ENCODE measurements at regions not wholly inside any gene's neighbourhood (a gene's known extent, or its start where the extent isn't known, plus 50 kb on each side); places are given as distances from the start of the nearest gene placed in this dataset.

- TF ChIP-seq POU5F1 (IDR thresholded peaks at IDR 0.05; ENCODE audit: low read depth, low read length): no peak
Measured at GRCh38 chr5:143494595-143494994, 91.1 kb upstream of the NR3C1 start (continued).

GRCh38 chr5:143494162-143494561 lies 90.7 kb upstream of the NR3C1 start:
- Histone ChIP-seq H3K4me2 (ENCODE audit: insufficient read depth in 1 of 2, low read depth in 2 of 2, low read length in 2 of 2) (no peak overlapping the region), H3K23me2 (ENCODE audit: low read depth, low read length) (no peaks in the 10 kb centered on the region), H2BK5ac (ENCODE audit: low read depth, low read length) (no peak overlapping the region), H3K27ac (ENCODE audit: low read depth, low read length) (no peak overlapping the region), H3K36me3 (ENCODE audit: control insufficient read depth in 2 of 4, insufficient read depth in 4 of 4, low read length in 3 of 4) (no peaks in the 10 kb centered on the region), H4K8ac (ENCODE audit: extremely low read depth, insufficient read depth, low read length) (no peak overlapping the region), H3K9me3 (ENCODE audit: insufficient read depth in 2 of 2, low read depth in 1 of 2, low read length in 1 of 2) (no peaks in the 10 kb centered on the region), H3K18ac (ENCODE audit: extremely low read depth, low read length) (no peak overlapping the region), H2BK20ac (ENCODE audit: low read length) (no peak overlapping the region), H3K9ac (replicated peaks in 1 of 4; ENCODE audit: extremely low read depth in 1 of 4, low read depth in 3 of 4, low read length in 3 of 4) (no peak overlapping the region), H3K27me3 (replicated peaks in 1 of 4; ENCODE audit: control insufficient read depth in 3 of 4, extremely low read depth in 1 of 4, insufficient read depth in 3 of 4, low read length in 3 of 4) (no peaks in the 10 kb centered on the region), H3K79me1 (ENCODE audit: low read depth, low read length) (no peaks in the 10 kb centered on the region), H2BK120ac (replicated peaks; ENCODE audit: low read depth, low read length) (no peak overlapping the region), H3K4me3 (ENCODE audit: extremely low read depth in 1 of 4, insufficient read depth in 2 of 4, low read depth in 3 of 4, low read length in 4 of 4) (no peak overlapping the region), H3K14ac (ENCODE audit: insufficient read length) (no peak overlapping the region), H3K23ac (ENCODE audit: insufficient read length) (no peak overlapping the region), H4K20me1 (replicated peaks in 1 of 2; ENCODE audit: control insufficient read depth in 1 of 2, insufficient read depth in 2 of 2, low read length in 2 of 2) (no peaks in the 10 kb centered on the region), H2AFZ (ENCODE audit: low read length) (no peak overlapping the region), H4K91ac (replicated peaks; ENCODE audit: insufficient read length, low read length) (no peak overlapping the region), H2BK12ac (ENCODE audit: low read depth, low read length) (no peak overlapping the region), H2BK15ac (ENCODE audit: low read length) (no peak overlapping the region), H3K4me1 (replicated peaks in 1 of 4; ENCODE audit: control insufficient read depth in 3 of 4, insufficient read depth in 4 of 4, low read length in 3 of 4) (no peaks in the 10 kb centered on the region), H2AK5ac (ENCODE audit: low read depth, low read length) (no peak overlapping the region), H3K79me2 (ENCODE audit: control insufficient read depth in 1 of 2, insufficient read depth in 2 of 2, low read length in 2 of 2) (no peaks in the 10 kb centered on the region), H3K56ac (replicated peaks; ENCODE audit: insufficient read length, low read depth, low read length) (no peak overlapping the region), H3K4ac (replicated peaks; ENCODE audit: insufficient read length, low read depth, low read length) (no peak overlapping the region), H4K5ac (ENCODE audit: insufficient read length, low read depth, low read length) (no peak overlapping the region)
- CTCF ChIA-PET (ENCODE audit: partially characterized antibody): no interaction called here
- POLR2A ChIA-PET (ENCODE audit: partially characterized antibody): interaction anchor here (0.6 kb wide), 1 partner anchor 657 kb away, joined by 5 read pairs; no protein-coding TSS in a partner anchor
- 95% methylated on average over 2 of the region's 2 CpGs; no CpG with 5 or more reads in 1 of the 2 experiments for WGBS, 2 experiments (ENCODE audit: extremely low coverage in 1 of 2, insufficient coverage in 1 of 2, insufficient read length in 1 of 2, insufficient replicate concordance in 2 of 2, low coverage in 1 of 2, low lambda C conversion rate in 2 of 2, missing lambda C conversion rate in 1 of 2)
- DNase-seq (ENCODE audit: low read depth in 1 of 2, low spot score in 2 of 2) (no peak), FAIRE-seq (no peak)
- TF ChIP-seq YY1 (IDR thresholded peaks at IDR 0.05; ENCODE audit: low read depth, low read length) (no peak), CTBP2 (IDR thresholded peaks at IDR 0.05; ENCODE audit: borderline replicate concordance, insufficient read depth, insufficient read length, low read length) (no peak), SIX5 (IDR thresholded peaks at IDR 0.05; ENCODE audit: low read depth, low read length) (no peak), TCF12 (IDR thresholded peaks at IDR 0.05; ENCODE audit: low read depth, low read length) (no peak), CHD2 (IDR thresholded peaks at IDR 0.05; ENCODE audit: low read length) (no peak), TBP (IDR thresholded peaks at IDR 0.05; ENCODE audit: low read depth, low read length) (no peak), ASH2L (IDR thresholded peaks at IDR 0.05; ENCODE audit: low read length) (no peak), CREB1 (IDR thresholded peaks at IDR 0.05) (no peak), EZH2 (IDR thresholded peaks at IDR 0.05; ENCODE audit: low read depth, low read length, severe bottlenecking) (no peak), JUN (IDR thresholded peaks at IDR 0.05; ENCODE audit: low read depth, low read length) (no peak), EP300 (IDR thresholded peaks at IDR 0.05; ENCODE audit: borderline replicate concordance in 1 of 2, low read depth in 2 of 2, low read length in 2 of 2) (no peak), RFX5 (IDR thresholded peaks at IDR 0.05; ENCODE audit: borderline replicate concordance, low read depth, low read length) (no peak)
